MV-4-11 (cell line): ENCODE measurements at regions not wholly inside any gene's neighbourhood (a gene's known extent, or its start where the extent isn't known, plus 50 kb on each side); places are given as distances from the start of the nearest gene placed in this dataset.

ENCODE experiments used
- DNase-seq: peaks from one replicate; lab custom pipeline; 2025; lab: John Stamatoyannopoulos, UW

GRCh38 chr9:88280816-88281382 lies 107.3 kb upstream of the SPIN1 start:
- DNase-seq = peak; percentile 79

- DNase-seq = no peak
Measured at GRCh38 chr9:88278036-88278435, 110.2 kb upstream of the SPIN1 start.

GRCh38 chr9:88274078-88274477 lies 114.2 kb upstream of the SPIN1 start:
- no peak for DNase-seq

- no peak for DNase-seq
Measured at GRCh38 chr9:88272986-88273385, 115.3 kb upstream of the SPIN1 start.

- DNase-seq = no peak
Measured at GRCh38 chr9:88270413-88270812, 117.8 kb upstream of the SPIN1 start.

GRCh38 chr9:88268886-88269285 lies 119.4 kb upstream of the SPIN1 start:
- DNase-seq = no peak

- no peak for DNase-seq
Measured at GRCh38 chr9:88267283-88267682, 121.0 kb upstream of the SPIN1 start.

- DNase-seq = no peak
Measured at GRCh38 chr9:88266416-88266815, 121.8 kb upstream of the SPIN1 start.

- DNase-seq = no peak
Measured at GRCh38 chr9:88259001-88259400, 120.7 kb upstream of the SPATA31C2 start.

- no peak for DNase-seq
Measured at GRCh38 chr9:88258601-88259000, 120.3 kb upstream of the SPATA31C2 start.

- peak; percentile 32 for DNase-seq
Measured at GRCh38 chr9:88258024-88258423, 119.7 kb upstream of the SPATA31C2 start.

- DNase-seq = no peak
Measured at GRCh38 chr9:88256216-88256615, 117.9 kb upstream of the SPATA31C2 start.

GRCh38 chr9:88255806-88256205 lies 117.5 kb upstream of the SPATA31C2 start:
- DNase-seq = peak; percentile 90

- no peak for DNase-seq
Measured at GRCh38 chr9:88251903-88252302, 113.6 kb upstream of the SPATA31C2 start.

- no peak for DNase-seq
Measured at GRCh38 chr9:88243736-88244135, 105.5 kb upstream of the SPATA31C2 start.

GRCh38 chr9:88242879-88243278 lies 104.6 kb upstream of the SPATA31C2 start:
- no peak for DNase-seq

GRCh38 chr9:88237991-88238571 lies 99.8 kb upstream of the SPATA31C2 start:
- no peak for DNase-seq

- DNase-seq = no peak
Measured at GRCh38 chr9:88237479-88237961, 99.2 kb upstream of the SPATA31C2 start.

- DNase-seq = no peak
Measured at GRCh38 chr9:88236511-88237478, 98.5 kb upstream of the SPATA31C2 start.

- DNase-seq = no peak
Measured at GRCh38 chr9:88235615-88236014, 97.3 kb upstream of the SPATA31C2 start.

GRCh38 chr9:88234114-88234513 lies 95.8 kb upstream of the SPATA31C2 start:
- no peak for DNase-seq

GRCh38 chr9:88233091-88233490 lies 94.8 kb upstream of the SPATA31C2 start:
- DNase-seq = no peak

- DNase-seq = no peak
Measured at GRCh38 chr9:88230612-88231011, 92.3 kb upstream of the SPATA31C2 start.
